Erythroblast (primary cell): ENCODE measurements at regions not wholly inside any gene's neighbourhood (a gene's known extent, or its start where the extent isn't known, plus 50 kb on each side); places are given as distances from the start of the nearest gene placed in this dataset.

ENCODE experiments used
- GATA1 ChIP-seq: IDR thresholded peaks from 2 replicates; pipeline ENCODE4 v1.6.1; 2011; ENCODE audit warnings: low read depth, mild to moderate bottlenecking, control low read depth, low read length, moderate library complexity
- POLR2A ChIP-seq: IDR thresholded peaks from 2 replicates; pipeline ENCODE4 v1.6.1; 2011; ENCODE audit warnings: mild to moderate bottlenecking, low read length

- TF ChIP-seq POLR2A = no peak
- no peak for TF ChIP-seq GATA1
These were observed 829.3 kb upstream of the CITED2 start for GRCh38 chr6:140203661-140204147.
